GM18951 (cell line): ENCODE measurements at regions not wholly inside any gene's neighbourhood (a gene's known extent, or its start where the extent isn't known, plus 50 kb on each side); places are given as distances from the start of the nearest gene placed in this dataset.
"Not testable (repeated sequence)": the region's sequence is repeated elsewhere in the genome, so short reads cannot be mapped to it uniquely, and the experiment has no call there.

Source experiments
- POLR2A ChIP-seq: IDR thresholded peaks from 4 replicates; pipeline ENCODE4 v1.6.1; 2011; ENCODE audit warnings: mild to moderate bottlenecking; ENCODE audit not compliant: insufficient read length, insufficient read depth; ENCODE audit errors: extremely low read depth
- in situ Hi-C: fragments of 300-500 bp; cut with MboI; formaldehyde crosslinking; loops from one replicate; pipeline ENCODE4 v1.12.0; 2022; ENCODE audit warnings: low sequenced_read_pairs, mixed read lengths, inconsistent platforms; ENCODE audit not compliant: unreplicated experiment

DNA sequence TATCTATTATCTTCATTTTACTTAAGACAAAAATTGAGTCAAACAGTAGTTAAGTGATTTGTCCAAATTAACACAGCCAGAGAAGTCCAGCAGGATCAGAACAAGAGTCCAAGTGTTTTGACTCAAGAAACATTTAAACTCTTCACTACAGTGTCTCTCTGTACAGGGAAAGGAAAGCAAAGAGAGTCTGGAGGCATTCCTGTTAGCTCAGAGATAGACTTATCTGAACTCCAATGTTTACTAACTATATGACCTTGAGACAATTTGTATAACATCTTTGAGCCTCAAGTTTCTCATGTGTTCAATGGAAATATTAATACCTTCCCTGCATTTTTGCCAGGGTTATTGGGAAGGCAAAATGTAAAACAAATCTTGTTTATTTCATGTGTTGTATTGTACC lies 849.1 kb downstream of the DIPK2A start:
- in situ Hi-C loops, result no loop called here
- TF ChIP-seq POLR2A, result no peak

DNA sequence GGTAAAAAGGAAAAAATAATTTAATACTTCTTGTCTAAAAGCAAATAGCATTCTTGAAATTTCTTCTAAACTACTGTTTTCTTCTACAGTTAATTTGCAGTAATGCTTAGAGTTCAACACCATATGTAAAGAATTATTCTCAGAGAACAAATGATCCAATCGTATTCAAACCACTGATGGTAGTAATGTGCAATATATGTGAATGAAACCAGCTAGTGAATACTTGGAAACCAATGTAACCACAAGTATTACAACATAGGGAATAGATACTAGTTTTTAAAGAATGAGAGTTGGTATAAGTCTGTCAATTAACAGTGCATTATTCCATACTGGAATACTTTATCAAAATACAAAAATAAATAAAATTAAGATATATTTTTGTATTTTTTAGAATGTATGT lies 850.0 kb downstream of the DIPK2A start:
- in situ Hi-C loops, result no loop called here
- TF ChIP-seq POLR2A, result no peak

DNA sequence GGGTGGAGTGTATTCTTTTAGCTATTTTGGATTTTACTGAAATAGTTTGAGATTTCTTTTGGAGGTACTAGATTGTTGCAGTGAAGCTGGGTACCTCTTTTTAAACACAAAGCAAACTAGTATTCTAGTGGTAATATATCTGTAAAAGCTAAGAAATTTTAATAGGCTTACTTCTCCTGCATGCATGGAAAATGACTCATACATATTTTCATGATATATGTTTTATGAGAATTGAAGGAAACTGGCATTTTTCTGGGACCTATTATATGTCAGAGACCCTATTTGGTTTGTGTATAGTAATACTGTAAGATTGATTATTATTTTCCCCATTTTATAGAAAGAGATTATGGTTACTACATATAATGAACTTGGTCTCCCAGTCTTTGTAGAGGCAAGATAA lies 851.0 kb downstream of the DIPK2A start:
- no peak for TF ChIP-seq POLR2A
- in situ Hi-C loops, result no loop called here

DNA sequence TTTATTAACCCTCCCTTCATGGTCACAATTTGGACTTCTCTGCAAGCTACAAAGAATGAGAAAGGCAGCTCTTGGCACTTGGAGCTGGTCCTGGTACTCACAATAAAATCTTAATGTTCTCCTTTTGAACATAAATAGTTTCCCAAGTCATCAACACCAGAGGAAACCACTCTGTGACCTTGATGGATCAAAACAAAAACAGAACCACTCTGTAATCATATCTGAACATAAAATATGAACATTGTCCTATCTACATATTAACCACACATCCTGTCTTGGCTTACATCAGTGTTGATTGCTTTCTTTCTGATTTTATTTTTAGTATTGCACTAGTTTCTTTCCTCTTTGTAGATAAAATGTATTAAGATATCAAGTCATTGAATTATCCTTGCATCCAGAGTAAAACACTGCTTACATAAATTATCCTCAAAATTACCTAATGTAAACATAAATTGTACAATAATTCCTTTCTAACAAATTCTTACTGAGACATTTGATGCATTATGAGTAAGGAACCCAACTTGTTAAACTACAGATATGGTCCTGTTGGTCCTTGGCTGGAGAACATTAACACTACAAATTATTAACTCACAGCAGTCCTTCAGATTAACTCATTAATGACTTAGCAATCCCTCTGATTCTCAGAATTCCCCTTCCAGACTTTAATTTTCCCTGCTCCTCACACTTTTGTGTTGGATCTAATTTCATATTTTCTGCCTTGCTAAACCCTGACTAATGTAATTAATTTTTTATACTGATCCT lies 860.5 kb downstream of the DIPK2A start:
- in situ Hi-C loops, result no loop called here
- TF ChIP-seq POLR2A, result no peak

DNA sequence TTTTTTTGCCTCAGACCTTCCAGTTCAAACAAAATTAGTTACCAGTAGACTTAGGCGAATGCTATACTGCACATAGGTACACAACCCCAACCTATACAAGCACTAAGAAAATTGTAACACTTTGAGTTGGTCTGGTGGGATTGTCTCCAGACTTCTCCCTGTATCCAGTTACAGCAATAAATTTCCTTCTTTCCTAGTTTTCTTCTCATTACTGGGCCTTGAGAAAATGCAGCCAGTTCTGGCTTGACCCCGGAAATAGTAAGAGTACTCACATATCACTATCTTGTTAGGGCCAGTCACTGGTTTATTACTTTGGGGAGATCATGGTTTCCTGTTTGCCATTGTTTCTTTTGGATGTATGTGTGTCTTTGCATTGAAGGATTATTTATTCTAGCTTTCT lies 868.4 kb downstream of the DIPK2A start:
- TF ChIP-seq POLR2A, result no peak
- in situ Hi-C loops, result no loop called here

DNA sequence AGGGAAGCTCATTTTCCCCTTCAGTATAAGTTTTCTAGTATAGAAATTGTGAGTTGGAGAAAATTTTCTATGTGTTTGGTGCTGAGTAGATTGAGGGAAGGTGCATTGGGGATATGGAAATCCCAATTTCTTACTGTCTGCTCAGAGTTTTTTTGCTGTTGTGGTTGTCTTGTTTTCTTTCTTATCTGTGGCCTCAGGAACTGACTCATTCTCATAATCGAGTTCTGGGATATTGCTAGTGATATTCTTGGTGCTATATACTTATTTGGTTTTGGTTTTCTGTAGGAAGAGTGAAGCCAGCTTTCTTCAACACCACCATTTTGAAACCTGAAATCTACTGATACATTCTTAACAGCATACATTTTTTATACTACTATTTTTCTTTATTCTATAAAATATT lies 869.2 kb downstream of the DIPK2A start:
- in situ Hi-C loops, result no loop called here
- no peak for TF ChIP-seq POLR2A

DNA sequence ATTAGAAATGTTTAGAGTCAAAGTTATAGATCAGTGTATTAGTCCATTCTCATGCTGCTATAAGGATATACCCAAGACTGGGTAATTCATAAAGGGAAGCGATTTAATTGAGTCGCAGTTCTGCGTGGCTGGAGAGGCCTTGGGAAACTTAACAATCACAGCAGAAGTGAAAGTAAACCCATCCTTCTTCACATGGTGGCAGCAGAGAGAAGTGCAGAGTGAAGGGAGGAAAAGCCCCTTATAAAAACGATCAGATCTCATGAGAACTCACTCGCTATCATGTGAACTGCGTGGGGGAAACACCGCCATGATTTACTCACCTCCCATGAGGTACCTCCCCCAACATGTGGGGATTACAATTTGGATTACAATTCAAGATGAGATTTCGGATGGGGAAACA lies 871.5 kb downstream of the DIPK2A start:
- in situ Hi-C loops, result no loop called here
- no peak for TF ChIP-seq POLR2A

DNA sequence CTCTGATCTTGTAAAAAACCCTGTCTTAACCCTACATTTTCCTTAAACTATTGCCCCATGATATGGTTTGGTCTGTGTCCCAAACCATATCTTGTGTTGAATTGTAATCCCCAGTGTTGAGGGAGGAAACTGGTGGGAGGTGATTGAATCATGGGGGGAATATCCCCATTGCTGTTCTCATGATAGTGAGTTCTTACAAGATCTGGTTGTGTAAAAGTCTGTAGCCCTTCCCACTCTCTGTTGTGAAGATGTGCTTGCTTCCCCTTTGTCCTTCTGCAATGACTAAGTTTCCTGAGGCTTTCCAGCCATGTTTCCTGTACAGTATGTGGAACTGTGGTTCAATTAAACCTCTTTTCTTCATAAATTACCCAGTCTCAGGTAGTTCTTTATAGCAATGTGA lies 881.4 kb downstream of the DIPK2A start:
- in situ Hi-C loops, result no loop called here
- no peak for TF ChIP-seq POLR2A

DNA sequence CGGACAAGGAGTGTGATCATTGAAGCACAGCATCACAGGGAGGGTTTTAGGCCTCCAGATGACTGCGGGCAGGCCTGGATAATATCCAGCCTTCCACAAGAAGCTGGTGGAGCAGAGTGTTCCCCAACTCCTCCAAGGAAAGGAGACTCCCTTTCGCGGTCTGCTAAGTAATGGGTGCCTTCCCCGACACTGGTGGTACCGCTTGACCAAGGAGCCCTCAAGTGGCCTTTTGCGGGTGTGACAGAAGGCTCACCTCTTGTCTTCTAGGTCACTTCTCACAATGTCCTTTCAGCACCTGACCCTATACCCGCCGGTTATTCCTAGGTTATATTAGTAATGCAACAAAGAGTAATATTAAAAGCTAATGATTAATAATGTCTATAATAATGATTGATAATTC lies 882.4 kb downstream of the DIPK2A start:
- in situ Hi-C loops, result not testable (repeated sequence)

DNA sequence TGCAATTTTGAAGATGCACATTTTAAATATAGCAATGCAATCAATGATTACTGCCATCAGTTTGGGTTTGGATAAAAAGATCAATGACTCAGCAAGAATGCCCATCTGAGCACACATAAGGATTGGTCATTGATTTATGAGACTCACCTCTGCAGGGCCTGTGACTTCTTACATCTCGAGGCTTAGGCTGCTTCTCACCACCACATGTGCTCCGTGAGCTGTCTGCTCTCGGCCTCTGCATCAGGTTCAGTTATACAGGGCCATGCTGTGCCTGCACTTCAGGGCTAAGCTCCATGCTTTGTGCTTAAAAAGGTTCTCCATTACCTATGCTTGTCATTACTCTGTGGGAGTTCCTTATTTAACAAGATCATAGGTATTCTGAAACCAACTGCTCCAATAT lies 887.5 kb downstream of the DIPK2A start:
- TF ChIP-seq POLR2A, result no peak
- in situ Hi-C loops, result no loop called here

DNA sequence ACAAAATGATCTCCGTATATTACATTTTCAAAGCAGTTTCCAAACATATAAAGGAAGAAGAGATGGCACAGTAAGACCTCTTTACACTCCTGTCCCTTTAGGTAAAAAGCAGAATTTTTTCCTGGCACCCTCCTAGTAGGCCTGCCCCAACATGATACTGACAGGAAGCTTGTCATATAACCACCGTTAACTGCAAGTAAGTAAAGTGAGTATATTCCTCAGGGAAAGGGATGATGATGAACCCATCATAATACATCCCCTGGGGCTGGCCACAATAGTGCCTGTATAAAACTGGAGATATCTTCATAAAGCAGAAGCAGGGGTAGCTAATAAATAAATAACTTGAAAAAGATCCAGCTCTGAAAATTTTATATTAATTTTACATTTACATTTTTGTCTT lies 893.0 kb downstream of the DIPK2A start:
- TF ChIP-seq POLR2A, result no peak
- in situ Hi-C loops, result no loop called here

DNA sequence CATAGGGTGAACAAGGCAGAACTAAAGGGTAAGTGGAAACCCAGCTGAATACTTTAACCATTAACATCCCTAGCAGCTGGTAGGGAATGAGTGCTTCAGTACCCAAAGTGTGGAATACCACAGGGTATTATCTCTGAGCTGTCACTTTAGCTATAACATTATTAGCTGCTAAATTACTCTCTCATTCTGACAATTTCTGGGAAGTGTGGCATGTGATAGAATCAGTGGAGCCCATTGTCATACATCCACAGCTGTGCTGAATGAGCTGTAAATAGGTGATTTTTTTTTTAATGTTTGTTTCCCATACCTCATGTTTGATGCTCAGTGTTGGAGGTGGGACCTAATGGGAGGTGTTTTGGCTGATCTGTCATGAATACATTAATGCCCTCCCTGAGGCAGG lies 894.3 kb downstream of the DIPK2A start:
- TF ChIP-seq POLR2A, result no peak
- in situ Hi-C loops, result no loop called here

DNA sequence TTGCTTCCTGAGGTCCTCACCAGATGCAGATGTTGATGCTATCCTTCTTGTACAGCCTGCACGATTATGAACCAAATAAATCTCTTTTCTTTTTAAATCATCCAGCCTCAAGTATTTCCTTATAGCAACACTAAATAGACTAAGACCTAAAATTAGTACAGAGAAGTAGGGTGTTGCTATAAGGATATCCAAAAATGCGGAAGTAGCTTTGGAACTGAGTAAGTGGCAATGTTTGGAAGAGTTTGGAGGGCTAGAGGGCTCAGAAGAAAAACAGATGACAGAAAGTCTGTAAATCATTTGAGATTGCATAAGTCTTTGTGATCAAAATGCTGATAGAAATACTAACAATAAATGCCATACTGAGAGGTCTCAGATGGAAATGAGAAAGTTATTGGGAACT lies 894.9 kb downstream of the DIPK2A start:
- no peak for TF ChIP-seq POLR2A
- in situ Hi-C loops, result no loop called here

DNA sequence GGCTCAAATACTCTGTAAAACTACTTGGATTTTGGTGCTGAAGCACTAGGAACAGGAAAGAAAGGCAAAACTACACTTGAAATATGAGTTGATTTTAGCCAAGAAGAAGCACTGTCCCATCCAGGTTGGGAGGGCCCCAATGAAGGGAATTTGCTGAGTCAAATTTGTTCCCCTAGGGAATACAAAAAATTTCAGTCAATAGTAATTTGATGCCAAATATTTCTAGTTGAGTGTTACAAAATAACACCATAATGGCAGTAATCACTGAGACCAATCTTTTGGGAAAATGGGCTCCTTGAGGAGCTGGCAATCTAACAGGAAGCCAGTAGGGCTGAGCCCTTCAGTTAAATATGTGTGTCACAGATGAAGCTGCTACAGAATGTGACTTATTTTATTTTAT lies 896.9 kb downstream of the DIPK2A start:
- TF ChIP-seq POLR2A, result no peak
- in situ Hi-C loops, result no loop called here

DNA sequence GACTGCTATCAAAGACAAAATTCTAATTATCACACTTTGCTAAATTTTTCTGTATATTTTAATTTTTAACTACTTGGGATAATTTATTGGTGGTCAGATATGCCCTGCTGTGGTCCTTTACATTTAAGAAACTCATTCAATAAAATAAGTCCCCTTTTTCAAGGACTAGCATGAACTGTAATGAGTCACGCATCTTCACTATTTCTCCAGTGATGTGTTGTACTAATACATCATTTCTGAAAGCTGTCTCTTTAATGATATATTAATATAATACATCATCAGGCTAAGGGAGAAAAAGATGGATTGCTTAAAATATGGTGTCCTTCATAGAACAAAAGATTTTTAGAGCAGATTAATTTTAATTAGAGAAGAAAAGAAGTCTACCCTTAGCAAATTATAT lies 901.4 kb downstream of the DIPK2A start:
- in situ Hi-C loops, result no loop called here
- TF ChIP-seq POLR2A, result no peak
